ENCODE measurements at regions not wholly inside any gene's neighbourhood (a gene's known extent, or its start where the extent isn't known, plus 50 kb on each side); places are given as distances from the start of the nearest gene placed in this dataset.

DNA sequence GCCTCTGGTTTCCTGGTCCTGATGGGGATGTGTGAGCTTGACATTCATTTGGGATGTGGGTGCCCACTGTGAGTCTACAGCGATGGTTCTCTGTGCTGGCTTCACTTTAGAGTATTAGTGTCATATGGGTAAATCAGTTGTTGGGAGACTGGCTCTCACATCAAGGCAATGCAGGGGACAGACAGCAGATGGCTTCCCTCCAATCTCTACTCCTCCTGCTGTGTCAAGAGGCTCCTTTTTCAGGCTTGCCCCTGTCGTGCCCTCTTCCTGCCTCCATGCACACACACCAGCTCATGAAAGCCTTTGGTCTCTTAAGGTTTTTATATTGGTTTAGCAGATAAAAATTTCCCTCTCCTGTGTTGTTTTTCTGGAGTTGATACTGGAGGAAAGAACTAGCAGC lies 315.6 kb downstream of the RDH14 start:
- H3K27ac ChIP-seq (ENCODE audit: low read depth, low read length), result no peak overlapping the region
- FAIRE-seq (no peak), DNase-seq (ENCODE audit: low read depth in 1 of 2, low spot score in 2 of 2) (no peak)
- no peak overlapping the region for H4K5ac ChIP-seq (ENCODE audit: insufficient read length, low read depth, low read length)
- H4K91ac ChIP-seq (replicated peaks; ENCODE audit: insufficient read length, low read length), result no peak overlapping the region
- no peak overlapping the region for H3K14ac ChIP-seq (ENCODE audit: insufficient read length)
- H4K8ac ChIP-seq (ENCODE audit: extremely low read depth, insufficient read depth, low read length), result no peak overlapping the region
- no peak overlapping the region for H2AK5ac ChIP-seq (ENCODE audit: low read depth, low read length)
- no peaks in the 10 kb centered on the region for H3K9me3 ChIP-seq (ENCODE audit: insufficient read depth in 2 of 2, low read depth in 1 of 2, low read length in 1 of 2)
- peak overlapping the region; percentile 21; the same call in 1 of the 2 replicates for H2AFZ ChIP-seq (ENCODE audit: low read length)
- H3K23ac ChIP-seq (ENCODE audit: insufficient read length), result no peak overlapping the region
- H3K4me2 ChIP-seq (ENCODE audit: insufficient read depth in 1 of 2, low read depth in 2 of 2, low read length in 2 of 2), result no peak overlapping the region
- no peak overlapping the region for H3K4ac ChIP-seq (replicated peaks; ENCODE audit: insufficient read length, low read depth, low read length)
- no peak overlapping the region for H2BK20ac ChIP-seq (ENCODE audit: low read length)
- H3K56ac ChIP-seq (replicated peaks; ENCODE audit: insufficient read length, low read depth, low read length), result no peak overlapping the region
- no peak overlapping the region for H2BK5ac ChIP-seq (ENCODE audit: low read depth, low read length)
- H3K79me1 ChIP-seq (ENCODE audit: low read depth, low read length), result no peaks in the 10 kb centered on the region
- H2BK12ac ChIP-seq (ENCODE audit: low read depth, low read length), result no peak overlapping the region
- TF ChIP-seq RAD21 (IDR thresholded peaks at IDR 0.05 in 1 of 2, conservative IDR thresholded peaks at IDR 0.05 in 1 of 2; ENCODE audit: low read depth in 2 of 2, low read length in 2 of 2) (0 out of 4 replicates have a peak, but pooled peaks of 1 of the 2 experiments have one; percentile 10), SRF (IDR thresholded peaks at IDR 0.05; ENCODE audit: low read depth, low read length) (no peak)
- TF ChIP-seq, protein P1, sequence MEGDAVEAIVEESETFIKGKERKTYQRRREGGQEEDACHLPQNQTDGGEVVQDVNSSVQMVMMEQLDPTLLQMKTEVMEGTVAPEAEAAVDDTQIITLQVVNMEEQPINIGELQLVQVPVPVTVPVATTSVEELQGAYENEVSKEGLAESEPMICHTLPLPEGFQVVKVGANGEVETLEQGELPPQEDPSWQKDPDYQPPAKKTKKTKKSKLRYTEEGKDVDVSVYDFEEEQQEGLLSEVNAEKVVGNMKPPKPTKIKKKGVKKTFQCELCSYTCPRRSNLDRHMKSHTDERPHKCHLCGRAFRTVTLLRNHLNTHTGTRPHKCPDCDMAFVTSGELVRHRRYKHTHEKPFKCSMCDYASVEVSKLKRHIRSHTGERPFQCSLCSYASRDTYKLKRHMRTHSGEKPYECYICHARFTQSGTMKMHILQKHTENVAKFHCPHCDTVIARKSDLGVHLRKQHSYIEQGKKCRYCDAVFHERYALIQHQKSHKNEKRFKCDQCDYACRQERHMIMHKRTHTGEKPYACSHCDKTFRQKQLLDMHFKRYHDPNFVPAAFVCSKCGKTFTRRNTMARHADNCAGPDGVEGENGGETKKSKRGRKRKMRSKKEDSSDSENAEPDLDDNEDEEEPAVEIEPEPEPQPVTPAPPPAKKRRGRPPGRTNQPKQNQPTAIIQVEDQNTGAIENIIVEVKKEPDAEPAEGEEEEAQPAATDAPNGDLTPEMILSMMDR (IDR thresholded peaks at IDR 0.05; ENCODE audit: control extremely low read depth in 1 of 3, insufficient read depth in 1 of 3, low read depth in 1 of 3, low read length in 3 of 3), result peak in 1 of 3 experiments; percentile 22; a peak in 1 of 4 replicates
- H3K9ac ChIP-seq (replicated peaks in 1 of 4; ENCODE audit: extremely low read depth in 1 of 4, low read depth in 3 of 4, low read length in 3 of 4), result no peak overlapping the region
- no peaks in the 10 kb centered on the region for H3K79me2 ChIP-seq (ENCODE audit: control insufficient read depth in 1 of 2, insufficient read depth in 2 of 2, low read length in 2 of 2)
- H2BK15ac ChIP-seq (ENCODE audit: low read length), result no peak overlapping the region
- 84% methylated on average over 2 of the region's 2 CpGs; no CpG with 5 or more reads in 1 of the 2 experiments for whole genome bisulfite sequencing, 2 experiments (ENCODE audit: extremely low coverage in 1 of 2, insufficient coverage in 1 of 2, insufficient read length in 1 of 2, insufficient replicate concordance in 2 of 2, low coverage in 1 of 2, low lambda C conversion rate in 2 of 2, missing lambda C conversion rate in 1 of 2)
- no peaks in the 10 kb centered on the region for H4K20me1 ChIP-seq (replicated peaks in 1 of 2; ENCODE audit: control insufficient read depth in 1 of 2, insufficient read depth in 2 of 2, low read length in 2 of 2)
- CTCF ChIA-PET (ENCODE audit: partially characterized antibody), result interaction anchor here (1.0 to 4.5 kb wide), 3 partner anchors 21 to 133 kb away, joined by 4 to 17 read pairs (median 6); no protein-coding TSS in a partner anchor
- H3K4me3 ChIP-seq (ENCODE audit: extremely low read depth in 1 of 4, insufficient read depth in 2 of 4, low read depth in 3 of 4, low read length in 4 of 4), result no peak overlapping the region
- POLR2A ChIA-PET (ENCODE audit: partially characterized antibody), result no interaction called here
- no peaks in the 10 kb centered on the region for H3K36me3 ChIP-seq (ENCODE audit: control insufficient read depth in 2 of 4, insufficient read depth in 4 of 4, low read length in 3 of 4)
- H2BK120ac ChIP-seq (replicated peaks; ENCODE audit: low read depth, low read length), result no peak overlapping the region
- no peaks in the 10 kb centered on the region for H3K27me3 ChIP-seq (replicated peaks in 1 of 4; ENCODE audit: control insufficient read depth in 3 of 4, extremely low read depth in 1 of 4, insufficient read depth in 3 of 4, low read length in 3 of 4)
- H3K18ac ChIP-seq (ENCODE audit: extremely low read depth, low read length), result no peak overlapping the region
- no peaks in the 10 kb centered on the region for H3K23me2 ChIP-seq (ENCODE audit: low read depth, low read length)
- no peaks in the 10 kb centered on the region for H3K4me1 ChIP-seq (replicated peaks in 1 of 4; ENCODE audit: control insufficient read depth in 3 of 4, insufficient read depth in 4 of 4, low read length in 3 of 4)
